HG02759 (cell line): ENCODE measurements at regions not wholly inside any gene's neighbourhood (a gene's known extent, or its start where the extent isn't known, plus 50 kb on each side); places are given as distances from the start of the nearest gene placed in this dataset.

Experiments
- ATAC-seq: cut with Tn5 transposase; IDR thresholded peaks from one replicate; pipeline ENCODE4 v1.9.1; 2021; ENCODE audit warnings: mild to moderate bottlenecking, moderate library complexity; ENCODE audit not compliant: unreplicated experiment

DNA sequence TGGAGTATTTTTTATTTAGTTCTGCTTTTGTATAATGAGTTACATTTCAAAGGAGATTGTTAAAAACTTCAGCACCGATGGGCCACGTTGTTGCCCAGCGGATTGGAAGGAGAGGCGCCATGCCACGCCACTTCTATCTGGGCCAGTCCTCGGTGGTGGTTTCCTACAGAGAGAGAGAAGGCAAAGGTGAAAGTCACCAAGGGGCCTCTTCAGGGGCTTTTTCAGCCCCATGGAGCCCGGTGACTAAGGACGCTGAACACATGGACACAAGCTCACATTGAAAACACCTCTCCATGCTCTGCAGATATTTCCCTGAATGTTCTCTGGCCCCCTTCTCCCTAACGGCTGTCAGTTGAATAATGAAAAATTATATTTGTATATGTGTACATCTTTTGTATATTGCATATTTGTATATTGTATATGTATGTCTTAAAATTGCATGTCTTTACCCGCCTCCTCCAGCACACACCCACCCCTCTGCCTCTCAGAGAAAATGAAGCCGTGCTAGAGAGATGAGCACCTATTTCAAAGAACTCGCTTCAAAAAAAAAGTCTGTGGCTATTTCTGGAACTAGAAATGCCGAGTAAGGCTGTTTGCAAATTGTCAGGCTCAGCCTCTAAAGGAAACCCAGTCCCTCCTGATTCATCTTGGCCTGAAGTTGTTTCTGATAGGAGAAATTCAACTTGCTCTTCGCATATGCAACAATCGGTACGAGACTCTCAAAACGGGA is 91.9 kb upstream of the CDH4 start:
- ATAC-seq = no peak

DNA sequence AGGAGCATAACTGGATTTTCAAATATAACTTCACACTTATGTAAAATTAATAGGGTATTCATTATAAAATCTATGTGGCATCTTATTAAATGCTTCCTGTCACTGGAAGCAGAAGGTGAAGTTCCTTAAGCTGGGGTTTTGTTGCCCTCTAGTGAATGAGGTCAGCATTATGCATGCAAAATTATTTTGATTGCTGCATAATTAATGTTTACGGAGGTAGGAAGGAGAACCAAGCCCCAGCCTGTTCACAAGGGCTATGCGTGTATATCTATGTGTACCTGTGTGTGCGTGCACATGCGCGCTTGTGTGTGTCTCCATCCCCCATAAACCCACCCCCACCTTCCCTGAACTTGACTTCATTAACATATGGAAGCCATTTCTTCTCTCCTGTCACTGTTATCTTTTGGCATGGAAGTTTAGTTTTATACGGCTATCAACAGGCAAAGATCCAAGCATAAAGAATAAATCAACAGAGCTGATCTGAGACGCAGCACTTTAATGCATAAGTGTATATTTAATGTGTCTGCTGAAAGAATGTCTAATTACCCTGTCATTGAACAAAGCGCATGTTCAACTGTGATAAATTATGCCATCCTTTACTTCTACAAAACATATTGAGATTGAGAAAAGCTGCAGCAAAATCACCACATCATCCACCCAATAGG is 90.2 kb upstream of the CDH4 start:
- no peak for ATAC-seq

DNA sequence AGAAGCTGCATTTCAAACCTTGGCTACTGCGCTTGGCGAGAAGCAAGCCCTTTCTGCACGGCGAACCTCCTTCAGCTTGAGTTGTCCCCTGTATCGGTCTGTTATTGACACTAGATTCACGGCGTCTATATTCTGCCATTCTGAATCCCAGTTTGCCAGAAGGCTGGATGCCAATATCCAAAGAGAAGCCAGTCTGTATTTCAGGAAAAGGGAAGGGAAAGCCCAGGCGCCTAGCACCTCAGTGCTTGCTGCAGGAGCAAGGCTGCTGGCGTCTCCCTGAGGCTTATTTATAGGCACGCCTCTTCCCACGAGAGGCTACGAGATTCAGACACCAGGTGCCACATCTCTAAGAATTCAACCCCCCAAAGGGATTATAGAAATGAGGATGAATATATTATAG is 89.6 kb upstream of the CDH4 start:
- ATAC-seq = no peak

DNA sequence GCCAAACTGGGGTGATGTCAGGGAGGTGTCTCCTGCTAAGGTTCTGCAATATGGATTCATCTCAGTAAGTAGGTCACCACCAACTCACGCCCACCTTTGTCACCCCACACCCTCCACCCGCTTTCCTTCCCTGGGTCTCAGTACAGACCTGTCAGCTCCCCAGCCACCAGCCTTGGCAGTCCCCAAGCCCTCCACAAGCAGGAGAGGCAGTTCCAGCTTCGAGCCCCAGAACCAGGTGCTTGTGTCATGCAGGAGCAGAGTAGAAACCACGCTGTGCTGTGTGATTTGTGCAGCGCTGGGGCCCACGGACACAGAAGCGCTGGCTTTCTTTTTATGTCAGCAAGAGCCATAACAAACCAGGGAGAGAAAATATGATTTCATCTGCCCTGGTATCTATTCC is 89.0 kb upstream of the CDH4 start:
- no peak for ATAC-seq

DNA sequence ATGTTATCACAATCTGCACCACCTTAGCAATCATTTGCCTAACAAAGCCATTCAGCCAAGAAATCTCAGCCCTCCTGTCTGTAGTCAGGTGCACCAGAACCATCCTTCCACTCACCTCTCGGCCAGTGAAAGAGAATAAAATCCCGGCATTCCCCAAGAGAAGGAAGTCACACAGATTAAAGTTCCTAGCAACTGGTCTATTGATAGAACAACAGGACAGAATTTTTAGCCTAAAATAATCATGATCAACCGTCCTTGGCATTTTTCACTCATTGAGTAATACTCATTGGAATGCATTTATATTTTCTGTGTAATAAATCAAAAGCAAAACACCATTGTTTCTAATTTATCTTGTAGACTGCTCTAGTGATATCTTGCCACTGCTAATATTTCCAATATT is 85.7 kb upstream of the CDH4 start:
- no peak for ATAC-seq

DNA sequence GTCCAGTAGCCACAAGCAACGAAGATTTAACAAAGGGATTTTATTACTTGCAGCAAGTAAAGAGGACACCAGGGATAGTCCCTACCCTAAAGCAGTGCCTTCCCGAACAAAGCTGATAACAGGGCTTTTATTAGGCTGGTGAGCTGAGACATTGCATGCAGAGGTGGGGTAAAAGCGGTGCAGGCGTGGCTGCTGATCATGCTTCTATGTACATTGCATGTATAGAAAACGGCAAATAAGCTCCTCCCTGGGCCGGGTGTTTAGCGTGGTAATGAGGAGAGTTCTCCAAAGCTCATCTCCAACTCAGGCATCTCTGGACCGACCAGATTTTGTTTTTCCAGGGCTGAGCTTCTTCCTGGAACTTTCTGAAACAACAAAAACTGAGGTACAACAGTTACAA is 83.5 kb upstream of the CDH4 start:
- ATAC-seq = no peak

DNA sequence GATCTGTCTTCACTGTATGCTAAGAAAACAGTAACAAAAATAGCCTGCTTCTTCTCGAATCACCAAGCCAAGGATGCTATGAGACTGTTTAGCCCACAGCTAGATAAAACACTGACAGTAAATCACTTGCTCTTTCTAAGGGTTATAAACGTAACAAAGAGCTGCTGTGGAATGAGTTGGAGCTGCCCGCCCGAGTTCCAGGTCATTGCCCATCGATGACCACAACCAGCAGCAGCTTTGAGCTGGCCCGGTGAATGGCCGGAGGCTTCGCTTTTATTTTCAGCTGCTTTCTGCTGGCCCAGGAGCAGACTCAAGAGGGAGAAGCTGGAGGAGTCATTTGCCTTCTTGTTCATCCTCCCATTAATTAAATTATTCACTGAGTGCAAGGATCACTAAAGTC is 82.2 kb upstream of the CDH4 start:
- no peak for ATAC-seq

DNA sequence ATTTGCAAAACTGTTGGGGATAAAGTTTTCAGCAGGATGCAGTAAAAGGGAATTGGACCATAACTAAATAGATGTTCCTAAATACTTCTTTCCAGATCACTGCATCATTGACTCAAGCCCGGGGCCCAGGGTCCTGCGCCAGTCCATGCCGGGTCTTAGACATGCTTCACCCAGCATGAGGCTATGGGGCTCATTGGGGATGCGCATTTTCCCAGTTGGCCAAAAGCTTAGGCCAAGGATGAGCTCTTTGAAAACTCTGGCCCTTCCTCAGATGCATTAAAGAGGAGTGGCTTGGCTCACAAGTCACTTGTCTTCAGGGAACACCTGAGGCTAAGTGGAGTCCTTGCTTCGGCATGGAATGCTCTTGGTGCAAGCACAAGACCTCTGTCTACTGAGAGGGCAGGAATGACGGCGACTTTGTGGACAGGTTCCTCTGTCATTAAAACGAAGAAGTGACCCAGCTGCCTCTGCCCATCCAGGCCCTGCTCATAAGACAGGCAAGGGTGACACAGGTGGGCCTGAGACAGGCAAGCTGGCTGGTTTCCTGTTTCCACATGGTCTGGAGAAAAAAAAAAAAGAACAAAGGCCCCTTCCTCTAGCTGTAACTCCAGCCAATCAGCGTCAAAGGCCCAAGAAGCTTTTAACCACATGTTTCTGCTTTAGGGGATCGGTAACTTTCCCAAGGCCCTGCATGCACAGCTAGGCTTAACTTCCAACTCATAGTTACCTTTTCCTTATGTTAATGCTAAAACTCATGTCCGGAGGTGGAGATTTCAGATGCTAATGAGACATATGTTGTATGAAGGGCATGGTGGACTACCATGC is 81.4 kb upstream of the CDH4 start:
- no peak for ATAC-seq

DNA sequence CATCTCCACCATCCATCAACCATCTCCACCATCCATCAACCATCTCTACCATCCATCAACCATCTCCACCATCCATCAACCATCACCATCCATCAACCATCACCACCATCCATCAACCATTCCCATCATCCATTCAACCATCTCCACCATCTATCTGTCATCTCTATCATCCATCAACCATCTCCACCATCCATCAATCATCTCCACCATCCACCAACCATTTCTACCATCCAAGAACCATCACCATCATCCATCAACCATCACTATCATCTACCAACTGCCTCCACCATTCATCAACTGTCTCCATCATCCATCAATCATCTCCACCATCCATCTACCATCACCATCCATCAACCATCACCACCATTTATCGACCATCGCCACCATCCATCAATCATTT is 78.8 kb upstream of the CDH4 start:
- no peak for ATAC-seq

DNA sequence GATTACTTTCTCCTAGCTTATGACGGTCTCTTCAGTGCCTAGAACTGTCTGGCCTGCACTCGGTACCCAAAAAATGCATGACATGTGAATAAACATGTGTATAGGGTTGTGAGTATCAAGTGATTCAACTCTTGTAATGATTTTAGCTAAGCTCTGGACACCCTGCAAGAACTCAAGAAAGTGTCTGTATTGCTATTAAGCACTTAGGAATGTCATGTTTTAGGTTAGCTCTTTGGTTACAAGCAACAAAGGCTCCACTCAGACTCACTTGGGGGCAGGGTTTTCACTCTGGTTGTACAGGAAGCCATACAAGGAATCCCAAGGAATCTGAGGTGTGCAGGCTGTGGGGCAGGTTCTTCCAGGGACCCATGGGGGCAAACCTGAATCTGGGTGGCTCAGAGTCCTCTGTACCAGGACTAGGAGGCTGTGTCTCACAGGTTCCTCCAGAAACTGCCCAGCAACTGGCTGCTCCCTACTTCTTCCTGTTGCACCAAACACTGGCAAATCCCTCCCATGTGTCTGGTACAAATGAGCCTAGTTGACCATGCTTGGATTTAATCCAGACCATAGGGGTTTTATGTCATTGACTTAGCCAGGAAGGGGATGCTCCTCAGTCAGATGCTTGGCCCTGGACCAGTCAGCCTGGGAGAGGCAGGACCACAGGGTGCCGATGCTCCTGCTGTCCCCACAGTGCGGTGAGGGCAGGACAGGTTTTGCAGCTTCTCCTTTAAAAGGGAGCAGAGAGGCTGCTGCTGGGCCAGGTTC is 77.9 kb upstream of the CDH4 start:
- ATAC-seq = no peak

DNA sequence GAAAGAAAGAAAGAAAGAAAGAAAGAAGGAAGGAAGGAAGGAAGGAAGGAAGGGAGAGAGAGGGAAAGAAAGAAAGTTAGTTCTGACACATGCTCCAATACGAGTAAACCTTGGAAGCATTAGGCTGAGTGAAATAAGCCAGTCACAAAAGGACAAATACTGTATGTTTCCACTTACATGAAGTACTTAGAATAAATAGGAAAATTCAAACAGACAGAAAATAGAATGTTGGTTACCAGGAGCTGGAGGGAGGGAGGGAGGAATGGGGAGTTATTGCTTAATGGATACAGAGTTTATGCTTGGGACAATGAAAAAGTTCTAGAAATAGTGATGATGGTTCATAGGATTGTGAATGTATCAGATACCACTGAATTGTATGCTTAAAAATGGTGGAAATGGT is 75.2 kb upstream of the CDH4 start:
- ATAC-seq = no peak

DNA sequence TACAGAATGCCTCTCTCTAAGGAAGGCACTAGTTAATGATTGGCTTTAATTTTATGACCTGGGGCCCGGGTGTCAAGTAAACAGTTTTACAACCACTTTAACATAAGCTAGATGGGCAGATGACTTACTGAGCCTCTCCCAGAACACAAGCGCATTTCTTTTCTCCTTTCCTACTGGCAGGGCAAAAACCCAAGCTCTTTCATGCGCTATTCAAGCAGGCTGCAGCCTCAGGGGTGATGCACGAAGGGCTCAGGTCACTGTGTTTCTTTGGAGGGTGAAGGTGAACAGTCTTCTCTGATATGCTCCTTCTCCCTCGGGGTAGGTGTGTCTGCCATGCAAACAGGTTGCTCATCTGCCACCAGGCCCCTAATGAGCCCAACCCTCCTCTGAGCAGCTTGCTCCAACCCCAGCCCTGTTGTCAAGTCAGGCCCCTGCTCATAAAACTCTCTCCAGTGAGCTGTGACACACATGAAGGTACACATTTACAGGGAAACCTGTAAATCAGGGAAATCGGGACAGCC is 73.5 kb upstream of the CDH4 start:
- ATAC-seq = no peak

DNA sequence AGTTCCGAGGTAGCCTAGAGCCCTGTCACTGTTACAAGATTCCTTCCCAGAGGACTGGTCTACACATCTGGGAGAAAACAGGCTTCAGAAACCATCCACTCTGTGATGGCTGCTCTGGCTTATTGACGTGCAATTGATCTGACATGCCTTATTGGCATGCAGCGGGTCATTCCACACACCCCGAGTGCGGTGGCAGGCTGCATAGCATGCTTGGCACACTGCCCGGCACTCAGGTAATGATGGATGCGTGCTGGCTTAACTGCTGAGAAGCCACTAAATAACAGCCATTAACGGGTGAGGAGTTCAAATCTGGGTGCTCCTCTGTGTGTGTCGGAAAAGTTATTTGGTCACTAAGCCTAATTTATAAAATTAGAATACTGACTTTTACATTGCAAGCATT is 67.9 kb upstream of the CDH4 start:
- ATAC-seq = no peak

DNA sequence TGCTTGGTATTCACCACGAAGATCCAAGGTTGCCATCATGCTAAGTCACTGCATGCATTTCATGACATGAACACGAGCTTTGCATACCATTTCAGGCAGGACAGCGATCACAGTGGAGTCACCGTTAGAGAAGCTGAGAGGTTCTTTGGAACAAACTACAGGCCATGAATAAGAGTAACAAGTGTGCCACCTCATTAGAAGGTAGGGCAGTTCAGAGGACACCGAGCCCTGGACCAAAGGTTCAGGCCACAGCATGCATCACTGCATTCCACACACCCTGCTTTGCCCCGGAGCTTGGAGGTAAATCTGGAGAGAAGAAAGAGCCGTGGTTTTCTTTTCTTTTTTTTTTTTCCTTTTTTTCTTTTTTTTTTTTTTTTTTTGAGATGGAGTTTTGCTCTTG is 66.9 kb upstream of the CDH4 start:
- ATAC-seq = no peak

DNA sequence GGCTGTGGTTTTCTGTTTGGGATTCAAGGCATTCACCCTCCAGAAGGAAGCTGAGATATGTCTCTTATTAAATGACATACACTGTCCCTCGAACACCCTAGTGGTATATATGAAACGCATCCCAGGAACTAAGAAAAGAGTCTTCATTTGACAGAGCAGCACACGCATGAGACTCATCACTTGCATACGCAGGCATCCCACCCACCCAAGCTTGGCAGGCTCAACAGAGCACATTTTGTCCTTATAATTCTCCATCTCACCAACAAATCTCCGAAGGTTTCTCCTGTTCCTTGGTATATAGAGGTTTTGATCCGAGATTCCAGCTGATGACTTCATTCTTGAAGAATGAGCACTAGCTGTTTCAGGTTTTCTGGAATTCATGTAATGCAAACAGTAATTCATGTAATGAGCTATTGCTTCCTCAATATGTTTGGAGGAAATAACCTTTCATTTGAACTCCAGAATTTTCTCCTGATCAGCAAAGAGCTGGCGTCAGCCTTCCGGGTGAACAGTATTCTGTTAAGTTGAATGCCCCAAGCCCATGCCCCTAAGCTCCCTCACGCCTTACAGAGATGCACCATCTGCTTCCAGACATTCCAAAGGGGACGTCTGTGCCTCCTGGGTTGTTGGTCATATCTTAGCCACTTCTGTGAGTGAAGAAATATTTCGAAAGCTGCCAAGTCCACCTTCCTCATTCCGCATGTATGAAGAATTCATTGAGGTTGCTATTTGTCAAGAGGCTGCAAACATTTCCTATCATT is 66.0 kb upstream of the CDH4 start:
- ATAC-seq = no peak

DNA sequence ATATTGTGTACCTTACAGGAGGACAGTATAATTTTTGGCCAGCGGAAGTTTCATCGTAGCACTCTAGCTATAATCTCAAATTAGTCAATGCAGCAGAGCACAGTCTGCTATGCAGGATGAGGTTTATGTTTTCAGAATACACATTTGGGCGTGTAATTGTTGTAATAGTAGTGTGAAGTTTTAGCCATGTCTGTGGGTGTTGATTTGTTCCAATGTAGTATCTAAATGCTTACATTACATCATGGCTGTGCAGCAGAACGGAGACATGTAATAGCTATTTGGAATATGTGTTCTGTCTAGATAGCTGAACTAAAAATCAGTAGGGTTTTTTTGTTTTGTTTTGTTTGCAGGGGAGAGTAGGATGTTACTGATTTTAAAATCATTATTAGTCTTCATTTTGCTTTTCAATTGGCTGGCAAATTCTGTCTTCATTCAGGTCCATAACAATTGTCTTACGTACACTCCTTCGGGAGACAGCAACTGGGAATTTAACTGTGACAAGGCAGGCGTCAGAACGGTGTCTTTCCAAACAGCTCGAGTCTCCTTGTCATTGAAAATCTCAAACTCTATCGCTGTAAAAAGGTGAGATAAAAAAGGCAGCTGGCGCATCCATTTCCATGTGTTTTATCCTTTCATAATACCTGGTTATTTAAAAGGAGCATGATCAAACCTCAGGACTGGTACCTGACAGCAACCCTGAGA is 65.1 kb upstream of the CDH4 start:
- no peak for ATAC-seq

DNA sequence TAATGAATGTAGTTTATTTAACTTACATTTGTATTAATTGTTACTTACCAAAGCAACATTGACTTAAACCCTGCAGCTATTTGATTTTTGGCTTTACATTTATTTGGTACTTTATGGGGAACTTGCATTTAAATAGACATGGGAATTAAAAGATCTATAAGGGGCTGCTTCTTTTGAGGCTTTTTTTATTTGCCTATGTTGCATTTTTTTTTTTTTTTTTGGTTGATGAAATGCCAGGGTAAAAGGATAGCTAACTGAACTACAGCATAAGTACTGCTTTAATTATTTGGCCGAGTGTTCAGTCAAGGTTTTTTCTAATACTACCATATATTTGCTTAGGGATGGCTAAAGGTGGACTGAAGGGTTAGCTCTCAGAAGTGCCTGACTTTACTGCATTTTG is 62.5 kb upstream of the CDH4 start:
- no peak for ATAC-seq

DNA sequence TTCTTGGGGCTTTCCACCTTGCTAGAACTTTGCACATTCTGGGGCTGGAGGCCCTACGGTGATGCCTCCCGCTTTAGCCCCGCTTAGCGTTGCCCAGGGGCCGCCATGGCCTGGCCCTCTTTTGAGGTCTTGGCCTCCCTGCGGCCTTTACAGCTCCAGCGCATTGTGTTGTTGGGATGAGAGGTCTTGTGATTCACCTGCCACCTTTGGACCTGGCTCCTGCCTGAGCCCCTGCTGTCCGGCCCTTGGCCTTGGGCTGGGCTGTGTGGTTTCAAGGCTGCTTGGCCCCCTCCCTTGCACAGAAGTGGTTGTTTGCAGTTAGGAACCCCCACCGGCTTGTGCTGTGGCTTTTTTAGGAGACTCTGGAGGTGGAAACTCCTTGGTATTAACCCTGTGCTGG is 61.0 kb upstream of the CDH4 start:
- no peak for ATAC-seq

DNA sequence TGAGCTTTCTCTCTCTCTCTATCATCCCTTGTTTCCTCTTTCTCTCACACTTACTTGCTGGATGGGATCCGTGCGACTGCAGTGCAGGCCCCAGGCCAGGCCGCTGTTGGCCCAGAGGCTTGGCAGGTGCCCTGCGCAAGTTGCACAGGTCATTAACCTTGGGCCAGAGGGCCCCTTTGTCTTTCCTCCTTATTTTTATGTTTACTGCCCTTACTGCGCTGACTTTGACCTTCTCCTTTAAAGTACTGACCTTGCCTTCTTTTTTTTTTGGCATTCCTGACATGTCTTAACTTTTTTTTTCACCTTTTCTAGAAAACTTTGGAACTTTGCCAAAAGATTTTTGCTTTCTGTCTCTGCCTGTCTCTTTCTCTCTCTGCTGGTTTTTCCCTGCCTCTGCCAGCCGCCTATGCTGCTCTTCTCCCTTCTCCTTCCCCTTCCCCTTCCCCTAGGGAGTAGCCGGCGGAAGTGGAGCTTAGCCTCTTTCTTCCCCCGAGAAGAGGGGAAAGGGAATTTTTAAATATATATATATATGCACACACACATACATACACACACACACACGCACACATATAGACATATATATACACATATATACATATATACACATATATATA is 59.6 kb upstream of the CDH4 start:
- ATAC-seq = no peak
